ENCODE measurements at regions not wholly inside any gene's neighbourhood (a gene's known extent, or its start where the extent isn't known, plus 50 kb on each side); places are given as distances from the start of the nearest gene placed in this dataset.
A peak's percentile ranks its signal among the peaks of the same experiment; 100 is the strongest.
"Not testable (repeated sequence)": the region's sequence is repeated elsewhere in the genome, so short reads cannot be mapped to it uniquely, and the experiment has no call there.

DNA sequence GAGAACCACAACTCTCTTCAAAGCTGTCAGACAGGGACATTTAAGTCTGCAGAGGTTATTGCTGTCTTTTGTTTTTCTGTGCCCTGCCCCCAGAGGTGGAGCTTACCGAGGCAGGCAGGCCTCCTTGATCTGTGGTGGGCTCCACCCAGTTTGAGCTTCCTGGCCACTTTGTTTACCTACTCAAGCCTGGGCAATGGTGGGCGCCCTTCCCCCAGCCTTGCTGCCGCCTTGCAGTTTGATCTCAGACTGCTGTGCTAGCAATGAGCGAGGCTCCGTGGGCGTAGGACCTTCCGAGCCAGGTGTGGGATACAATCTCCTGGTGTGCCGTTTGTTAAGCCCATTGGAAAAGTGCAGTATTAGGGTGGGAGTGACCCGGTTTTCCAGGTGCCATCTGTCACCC lies 822.1 kb downstream of the KCNMA1 start:
- DNase-seq (ENCODE audit: low read depth, low spot score) = not testable (repeated sequence)

GRCh38 chr10:76811430-76811829 lies 826.2 kb downstream of the KCNMA1 start:
- DNase-seq (ENCODE audit: low read depth, low spot score) = no peak

DNA sequence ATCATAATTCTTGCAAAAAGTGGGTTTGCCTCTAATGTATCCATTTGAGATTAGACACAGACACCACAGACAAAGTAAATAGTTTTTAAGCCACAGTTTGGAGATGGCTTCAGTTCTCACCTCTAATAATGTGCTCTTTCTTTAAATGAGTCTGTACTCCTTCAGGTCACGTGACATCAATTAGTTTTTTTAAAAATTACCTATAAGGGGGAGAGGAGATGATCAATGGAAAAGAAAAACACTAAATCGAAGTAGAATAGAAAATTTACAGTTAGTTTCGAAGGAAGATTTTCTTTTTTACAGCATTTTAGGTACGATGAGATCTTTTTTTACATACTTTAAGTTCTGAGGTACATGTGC lies 849.2 kb downstream of the KCNMA1 start:
- no peak for DNase-seq (ENCODE audit: low read depth, low spot score)

DNA sequence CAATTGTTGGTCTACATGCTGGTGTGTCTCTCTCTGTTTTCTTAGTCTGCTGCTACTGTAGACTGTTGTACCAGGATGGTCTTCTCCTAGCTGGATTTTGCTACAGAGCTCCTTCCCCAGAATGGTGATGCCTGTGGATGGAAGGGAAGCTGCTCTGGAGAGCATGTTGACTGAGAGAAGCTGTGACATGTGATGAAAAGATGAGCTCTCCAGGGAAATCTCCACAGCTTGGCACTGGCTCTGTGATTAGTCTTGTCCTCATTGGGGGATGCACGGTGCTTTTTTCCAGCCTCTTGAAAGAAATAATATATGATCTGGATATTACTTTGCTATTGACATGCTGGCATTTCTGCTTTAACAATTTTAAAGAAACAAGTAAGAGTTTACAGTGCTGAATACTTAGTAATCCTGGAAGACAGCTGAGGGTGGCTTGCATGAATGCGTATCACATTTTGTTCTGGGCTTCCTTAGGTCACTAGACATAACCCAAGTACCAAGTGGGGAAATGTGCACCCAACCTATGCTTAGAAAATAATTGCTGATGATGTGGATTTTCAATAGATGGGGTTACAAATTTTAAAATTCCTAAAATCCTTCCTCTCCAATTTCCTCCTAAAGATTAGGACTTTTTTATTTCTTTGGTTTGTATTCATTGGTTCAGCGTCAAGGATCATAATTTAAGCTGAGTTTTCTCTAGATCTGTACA lies 849.7 kb downstream of the KCNMA1 start:
- no peak for DNase-seq (ENCODE audit: low read depth, low spot score)

DNA sequence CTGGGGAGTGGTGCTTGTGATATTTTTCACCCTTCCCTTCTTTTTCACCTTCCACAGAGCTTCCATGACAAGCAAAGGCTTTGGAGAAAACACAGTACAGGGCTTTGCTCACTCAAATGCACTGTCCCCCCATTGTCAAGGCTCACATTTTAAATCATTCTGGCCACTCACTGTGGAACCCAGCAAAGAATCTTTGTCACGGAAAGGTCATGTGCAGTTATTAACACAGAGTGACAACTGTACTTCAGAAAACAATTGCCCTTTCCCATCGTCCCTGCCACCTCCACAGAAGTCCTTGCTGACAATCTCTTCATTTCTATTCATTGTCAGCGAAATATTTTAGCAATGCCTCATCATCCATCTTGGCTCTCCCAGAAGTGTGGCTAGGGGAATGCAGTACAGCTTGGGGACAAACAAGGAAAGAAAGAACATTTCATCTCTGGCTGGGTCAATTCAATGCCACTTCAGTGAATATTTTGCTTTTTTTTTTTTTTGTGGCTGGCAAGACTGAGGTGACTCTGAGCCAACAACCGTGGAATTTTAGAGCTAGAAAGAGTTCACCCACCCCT lies 851.0 kb downstream of the KCNMA1 start:
- DNase-seq (ENCODE audit: low read depth, low spot score) = no peak

DNA sequence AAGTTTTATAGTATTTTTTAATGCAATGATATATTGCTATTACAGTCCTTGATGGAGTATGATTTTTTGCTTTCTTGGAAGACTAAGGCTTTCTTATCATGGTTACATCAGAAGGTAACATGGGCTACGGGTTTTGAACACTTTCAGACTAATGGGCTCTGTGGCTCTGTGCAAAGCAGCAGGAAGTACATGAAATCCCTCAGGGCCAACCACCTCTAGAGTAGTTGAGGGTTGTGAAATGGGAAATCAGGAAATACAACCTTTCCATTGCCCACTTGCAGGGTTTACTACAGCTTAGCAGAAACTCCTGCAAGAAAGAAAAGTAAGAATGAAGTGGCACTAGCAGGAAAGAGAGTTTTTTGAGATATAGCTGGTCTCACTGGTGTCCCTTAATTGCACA lies 853.5 kb downstream of the KCNMA1 start:
- no peak for DNase-seq (ENCODE audit: low read depth, low spot score)

DNA sequence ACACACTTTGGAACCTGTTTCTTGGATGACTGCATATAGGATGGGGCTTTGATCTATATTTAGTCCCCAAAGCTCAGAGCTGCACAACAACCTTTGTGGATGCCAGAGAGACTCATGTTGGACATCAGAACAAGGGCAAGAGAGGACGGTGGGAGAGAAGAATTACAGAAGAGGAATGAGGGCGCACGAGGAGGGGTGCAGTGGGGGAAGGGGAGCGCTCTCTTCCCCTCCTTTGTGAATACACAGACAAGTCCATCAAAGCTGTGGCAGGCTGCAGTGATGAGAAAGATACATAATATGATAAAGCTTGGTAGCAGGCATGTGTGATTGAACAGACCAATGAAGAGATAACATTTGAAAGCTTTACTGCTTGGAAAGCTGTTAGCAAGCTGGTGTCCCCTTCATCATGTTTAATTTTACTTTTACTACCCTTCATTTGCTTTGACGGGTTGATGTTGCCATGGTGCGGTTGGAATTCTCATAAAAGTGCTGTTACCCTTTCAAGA lies 857.8 kb downstream of the KCNMA1 start:
- DNase-seq (ENCODE audit: low read depth, low spot score) = no peak

DNA sequence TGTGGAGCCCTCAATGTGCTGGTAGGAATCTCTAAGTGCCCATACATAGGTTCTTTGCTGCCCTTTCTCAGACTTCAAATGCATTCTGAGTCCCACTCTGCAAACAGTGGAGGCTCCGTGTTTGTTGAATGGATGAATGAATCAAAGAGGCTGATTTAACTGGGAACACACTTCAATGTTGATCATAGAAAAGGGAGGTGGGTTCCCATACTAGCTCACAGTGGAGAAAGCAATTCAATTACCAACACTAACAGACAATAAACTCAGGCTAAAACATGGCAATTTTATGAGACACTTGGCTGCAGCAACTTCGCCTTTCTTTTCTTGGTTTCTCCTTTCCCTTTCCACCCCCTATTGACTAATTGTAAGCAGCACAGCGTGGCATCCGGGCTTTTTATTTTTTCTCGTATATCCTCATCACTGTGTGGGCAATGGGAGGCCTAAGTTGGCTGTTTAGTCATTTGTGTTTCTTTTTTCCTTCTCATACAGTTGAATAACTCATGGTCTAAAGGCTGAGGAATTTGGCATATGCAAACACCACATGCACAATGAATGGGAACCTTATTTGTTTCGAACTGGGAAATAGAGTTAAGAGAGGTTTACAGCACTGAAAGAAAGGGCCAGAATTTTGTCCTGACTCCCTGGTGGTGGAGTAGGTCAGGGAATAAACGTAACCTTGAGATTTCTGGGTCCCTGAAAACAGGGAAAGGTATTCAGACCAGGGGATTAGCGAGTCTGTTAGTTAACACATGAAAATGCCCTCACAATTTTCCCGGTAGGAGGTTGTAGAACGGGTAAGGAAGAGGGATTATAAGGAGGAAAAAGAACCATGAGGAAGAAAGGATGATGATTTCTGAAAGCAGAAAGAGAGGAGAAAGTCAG lies 858.5 kb downstream of the KCNMA1 start:
- peak; percentile 61 for DNase-seq (ENCODE audit: low read depth, low spot score)

GRCh38 chr10:76774987-76775603 lies 862.5 kb downstream of the KCNMA1 start:
- no peak for DNase-seq (ENCODE audit: low read depth, low spot score)

DNA sequence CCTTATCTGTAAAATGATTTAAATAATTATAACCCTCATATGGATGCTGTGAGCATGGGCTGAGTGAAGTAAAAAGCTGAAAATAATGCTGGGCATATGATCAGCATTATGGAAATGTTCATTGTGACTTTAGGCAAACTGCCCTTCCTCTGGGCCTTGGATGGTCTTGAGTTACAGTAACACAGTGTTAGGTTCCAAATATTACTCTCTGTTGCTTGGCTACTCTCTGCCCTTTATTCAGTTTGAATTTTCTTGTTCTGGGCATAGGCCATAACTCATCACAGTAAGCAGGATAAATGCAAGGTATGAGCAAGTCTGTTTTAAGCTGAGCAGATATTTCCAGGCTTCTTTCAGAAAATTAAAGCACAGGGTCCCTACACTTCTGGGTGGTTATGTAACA lies 868.0 kb downstream of the KCNMA1 start:
- no peak for DNase-seq (ENCODE audit: low read depth, low spot score)

DNA sequence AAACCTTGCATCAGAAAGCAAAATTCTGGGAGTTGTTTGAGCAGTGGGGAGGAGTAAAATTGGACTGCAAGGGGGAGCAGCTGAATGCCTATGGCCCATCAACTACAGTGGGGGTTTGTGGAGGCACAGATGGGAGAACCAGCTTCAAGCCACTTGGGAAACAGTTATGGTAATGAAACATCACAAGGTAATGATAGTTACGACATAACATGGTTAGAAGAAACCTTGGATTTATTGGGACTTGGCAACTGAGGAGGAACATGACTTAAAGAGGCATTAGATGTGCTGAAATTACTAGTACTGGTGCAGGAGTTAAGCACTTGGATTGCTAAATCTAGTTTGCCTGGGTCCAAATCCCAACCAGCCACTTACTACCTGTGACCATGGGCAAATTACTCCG lies 868.4 kb downstream of the KCNMA1 start:
- no peak for DNase-seq (ENCODE audit: low read depth, low spot score)

DNA sequence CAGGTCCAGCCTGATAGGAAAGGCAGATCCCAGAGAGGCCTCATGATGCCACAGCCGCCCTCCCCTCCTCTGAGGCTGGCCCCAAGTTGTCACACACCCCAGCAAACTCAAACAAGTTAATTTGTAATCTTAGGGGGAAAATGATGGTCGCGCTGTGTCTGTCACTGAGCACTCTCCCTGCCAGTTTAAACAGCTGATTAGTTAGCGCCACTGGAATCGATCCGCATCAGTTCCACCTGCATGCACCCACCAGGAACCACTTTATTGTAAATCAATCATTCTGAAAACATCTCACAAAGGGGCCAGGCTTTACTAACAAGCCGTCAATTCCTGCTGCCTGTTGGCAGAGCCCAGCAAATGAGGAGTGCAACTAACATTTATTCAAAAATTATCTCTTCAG lies 870.9 kb downstream of the KCNMA1 start:
- no peak for DNase-seq (ENCODE audit: low read depth, low spot score)

- not testable (repeated sequence) for DNase-seq (ENCODE audit: low read depth, low spot score)
Measured at GRCh38 chr10:76764921-76765320, 872.7 kb downstream of the KCNMA1 start.

DNA sequence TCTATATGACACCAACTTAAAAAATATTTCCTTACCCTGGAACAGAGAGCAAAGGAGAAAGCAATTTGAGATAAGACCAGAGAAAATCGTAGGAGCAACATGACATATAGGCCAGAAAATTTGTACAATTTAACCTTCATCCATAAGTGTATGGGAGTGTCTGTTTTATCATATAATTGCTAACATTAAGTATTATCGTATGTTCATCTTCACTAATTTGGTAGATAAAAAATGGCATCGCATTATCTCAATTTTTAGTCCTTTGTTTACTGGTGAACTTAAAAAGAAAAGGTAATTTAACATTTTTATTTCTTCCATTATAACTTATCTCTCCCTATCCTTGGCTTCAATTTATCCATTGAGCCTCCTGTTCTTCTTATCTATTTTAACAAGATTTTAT lies 873.4 kb downstream of the KCNMA1 start:
- no peak for DNase-seq (ENCODE audit: low read depth, low spot score)

GRCh38 chr10:76763376-76763775 lies 874.2 kb downstream of the KCNMA1 start:
- no peak for DNase-seq (ENCODE audit: low read depth, low spot score)

DNA sequence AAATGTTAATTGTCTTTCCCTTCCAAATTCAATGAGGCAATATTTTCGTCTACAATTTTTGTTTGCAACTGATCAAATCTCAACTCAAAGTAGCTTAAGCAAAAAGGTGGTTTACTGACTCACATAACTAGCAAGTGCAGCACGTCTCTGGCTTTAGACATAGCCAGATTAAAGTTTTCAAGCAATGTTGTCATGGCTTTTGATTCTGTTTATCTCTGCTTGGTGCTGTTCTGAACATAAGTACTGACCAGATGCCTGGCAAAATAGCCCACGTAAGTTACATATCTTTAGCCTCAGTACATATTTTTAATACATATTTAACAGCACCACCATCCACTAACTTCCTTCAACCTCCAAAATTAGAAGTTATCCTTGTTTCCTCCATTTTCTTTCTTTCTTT lies 877.9 kb downstream of the KCNMA1 start:
- DNase-seq (ENCODE audit: low read depth, low spot score) = no peak

GRCh38 chr10:76743169-76743568 lies 894.4 kb downstream of the KCNMA1 start:
- no peak for DNase-seq (ENCODE audit: low read depth, low spot score)

GRCh38 chr10:76740514-76740913 lies 897.1 kb downstream of the KCNMA1 start:
- no peak for DNase-seq (ENCODE audit: low read depth, low spot score)

- no peak for DNase-seq (ENCODE audit: low read depth, low spot score)
Measured at GRCh38 chr10:76738991-76739390, 898.6 kb downstream of the KCNMA1 start.

DNA sequence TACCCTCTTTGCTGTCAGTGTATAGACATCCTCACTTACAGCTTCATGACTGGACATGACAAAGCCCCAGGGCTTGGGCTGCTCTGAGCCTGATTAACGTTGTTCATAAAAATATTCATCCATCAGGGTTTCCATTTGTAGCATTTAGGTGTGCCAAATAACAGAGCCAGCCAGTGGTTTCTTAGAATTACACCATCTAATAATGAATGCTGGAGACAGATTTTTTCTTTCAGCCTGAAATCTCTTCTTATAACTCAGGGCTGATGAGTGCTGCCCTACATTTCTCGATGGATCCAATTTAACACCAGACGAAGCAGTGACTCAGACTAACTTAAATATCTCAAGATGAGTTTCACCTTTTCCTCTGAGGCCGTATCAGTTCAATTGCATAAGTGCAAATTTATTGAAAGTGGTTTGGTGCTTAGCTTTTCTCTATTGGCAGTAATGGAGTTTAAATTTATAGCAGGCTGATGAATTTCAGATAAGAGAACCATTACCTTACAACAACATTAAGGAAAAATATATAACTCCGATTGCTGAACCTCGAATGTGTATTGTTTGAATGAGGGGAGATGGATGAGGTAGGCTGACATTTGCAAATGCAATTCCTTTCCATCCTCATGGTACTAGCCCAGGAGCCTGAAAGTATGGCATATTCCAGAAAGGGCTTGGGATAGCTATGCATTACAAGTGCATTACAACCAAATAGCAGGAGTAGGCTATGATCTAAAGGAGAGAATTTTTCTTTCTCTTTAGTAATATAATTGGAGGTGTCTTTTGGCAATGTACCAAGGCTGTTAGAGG lies 900.6 kb downstream of the KCNMA1 start:
- no peak for DNase-seq (ENCODE audit: low read depth, low spot score)

- no peak for DNase-seq (ENCODE audit: low read depth, low spot score)
Measured at GRCh38 chr10:76736392-76736791, 901.2 kb downstream of the KCNMA1 start.

Measured in smooth muscle cell of the brain vasculature (primary cell).